K562 (cell line): ENCODE measurements at regions not wholly inside any gene's neighbourhood (a gene's known extent, or its start where the extent isn't known, plus 50 kb on each side); places are given as distances from the start of the nearest gene placed in this dataset.

ENCODE experiments used
- ATAC-seq: fragments of 200-7000 bp; cut with Tn5 transposase; 3 replicates; pipeline ENCODE4 v1.9.1; 2020; ENCODE audit warnings: moderate library complexity
- BruUV-seq: library from RNA; stranded (reverse); fragments of 400-500 nt; replicated peaks from 2 replicates; lab custom pipeline; 2021; lab: Mats Ljungman, UMichigan
- CTCF ChIA-PET: fragments of 300-600 bp; formaldehyde crosslinking; extraction: SDS; loops from one replicate; lab custom pipeline; 2021; ENCODE audit warnings: low intra/inter-chr PET ratio; lab: Yijun Ruan, JAX
- POLR2A ChIA-PET: fragments of 300-600, 350-650 bp; sonication (Branson Sonifier 250); formaldehyde crosslinking; extraction: SDS; loops from one replicate; lab custom pipeline; 2021; ENCODE audit warnings: antibody characterized with exemption, inconsistent platforms; lab: Yijun Ruan, JAX
- DNase-seq, 4 experiments: peaks; one replicate each; pipeline versions ENCODE4 v3.0.0 to v3.0.0-alpha.2; 2011 to 2018; ENCODE audit warnings: low spot score in 3 of 4, mixed read lengths in 3 of 4; ENCODE audit errors: extremely low read depth in 1 of 4
- FAIRE-seq: peaks from 2 replicates; lab custom pipeline; 2011; peaks lifted over from hg19 to GRCh38; lab: Jason Lieb, UNC
- H2AFZ ChIP-seq: 2 replicates; pipeline ENCODE4 v1.6.0; 2011; ENCODE audit warnings: low read depth, low read length, control low read depth, inconsistent platforms
- H3K27ac ChIP-seq: fragments of 200-600 bp; 3 replicates; pipeline ENCODE4 v1.8.0; 2011; ENCODE audit warnings: low read depth, mild to moderate bottlenecking, control low read depth, inconsistent platforms, low read length, moderate library complexity, mixed read lengths; ENCODE audit errors: extremely low read depth
- H3K27me3 ChIP-seq, 2 experiments: fragments of 300-600 bp in 1 of 2; 2 replicates in 1 of 2; 3 replicates in 1 of 2; pipeline versions ENCODE4 v1.6.0 to v1.8.0; 2011; ENCODE audit warnings: inconsistent platforms in 2 of 2, low read length in 2 of 2, mild to moderate bottlenecking in 1 of 2, mixed read lengths in 1 of 2, moderate library complexity in 1 of 2; ENCODE audit not compliant: control insufficient read depth in 2 of 2, insufficient read depth in 2 of 2
- H3K36me3 ChIP-seq: fragments of 300-600 bp; 3 replicates; pipeline ENCODE4 v1.8.0; 2011; ENCODE audit warnings: mild to moderate bottlenecking, low read length, inconsistent platforms; ENCODE audit not compliant: control insufficient read depth, insufficient read depth
- H3K4me1 ChIP-seq, 2 experiments: fragments of 200-600 bp in 1 of 2; replicated peaks in 1 of 2; 2 replicates in 1 of 2; 3 replicates in 1 of 2; pipeline versions ENCODE4 v1.5.1 to v1.8.0; 2011; ENCODE audit warnings: inconsistent platforms in 2 of 2, low read length in 2 of 2, mild to moderate bottlenecking in 1 of 2, mixed read lengths in 1 of 2, moderate library complexity in 1 of 2; ENCODE audit not compliant: control insufficient read depth in 2 of 2, insufficient read depth in 2 of 2
- H3K4me2 ChIP-seq: 2 replicates; pipeline ENCODE4 v1.6.1; 2011; ENCODE audit warnings: low read length, control low read depth, inconsistent platforms, mixed read lengths; ENCODE audit not compliant: insufficient read depth
- H3K4me3 ChIP-seq: fragments of 200-600 bp; sonication (generic), shearing (Covaris generic); 2 replicates; pipeline ENCODE4 v1.5.1; 2016; ENCODE audit warnings: control low read depth, inconsistent platforms
- H3K79me2 ChIP-seq: fragments of 200-600 bp; 3 replicates; pipeline ENCODE4 v1.8.0; 2011; ENCODE audit warnings: low read length, inconsistent platforms; ENCODE audit not compliant: control insufficient read depth, insufficient read depth
- H3K9ac ChIP-seq, 2 experiments: 2 replicates each; pipeline versions ENCODE4 v1.6.0 to v1.6.1; 2011; ENCODE audit warnings: low read depth in 2 of 2, low read length in 2 of 2, control low read depth in 1 of 2, inconsistent platforms in 1 of 2, mild to moderate bottlenecking in 1 of 2, mixed read lengths in 1 of 2; ENCODE audit not compliant: insufficient read depth in 1 of 2
- H3K9me1 ChIP-seq: one replicate; pipeline ENCODE4 v1.6.0; 2011; ENCODE audit warnings: inconsistent platforms, mild to moderate bottlenecking, low read length, moderate library complexity; ENCODE audit not compliant: control insufficient read depth, insufficient read depth
- H3K9me3 ChIP-seq: replicated peaks from 2 replicates; pipeline ENCODE4 v1.5.1; 2011; ENCODE audit warnings: low read depth, low read length, inconsistent platforms; ENCODE audit not compliant: control insufficient read depth, insufficient read depth
- H4K20me1 ChIP-seq: replicated peaks from 2 replicates; pipeline ENCODE4 v1.6.1; 2011; ENCODE audit warnings: low read length, inconsistent platforms, mixed read lengths; ENCODE audit not compliant: control insufficient read depth, insufficient read depth
- ARID4B ChIP-seq: sonication (generic); formaldehyde crosslinking; IDR thresholded peaks from 2 replicates; pipeline ENCODE4 v1.8.0; 2022; ENCODE audit warnings: mild to moderate bottlenecking, missing genetic modification reagents
- CBX2 ChIP-seq: fragments of 200-600 bp; sonication (generic); IDR thresholded peaks from one replicate; pipeline ENCODE4 v1.6.1; 2012; ENCODE audit warnings: mild to moderate bottlenecking, low read length, inconsistent platforms; ENCODE audit not compliant: insufficient read depth, poor library complexity, severe bottlenecking
- GTF2E2 ChIP-seq: fragments of 200-800 bp; sonication (Bioruptor generic); IDR thresholded peaks from 2 replicates; pipeline ENCODE4 v1.6.1; 2016; ENCODE audit warnings: missing genetic modification characterization, missing compliant biosample characterization
- HDAC8 ChIP-seq: fragments of 450-650 bp; IDR thresholded peaks from 2 replicates; pipeline ENCODE4 v1.6.1; 2016; ENCODE audit warnings: mild to moderate bottlenecking, missing genetic modification characterization, moderate library complexity, missing compliant biosample characterization
- PRPF4 ChIP-seq: fragments of 200-400 bp; formaldehyde crosslinking; IDR thresholded peaks from one replicate; pipeline ENCODE4 v1.6.1; 2017; ENCODE audit warnings: low read length, low read depth, mild to moderate bottlenecking; ENCODE audit not compliant: insufficient read depth, poor library complexity, severe bottlenecking
- XRCC3 ChIP-seq: fragments of 450-650 bp; IDR thresholded peaks from 2 replicates; pipeline ENCODE4 v1.6.1; 2017; ENCODE audit warnings: mild to moderate bottlenecking, moderate library complexity
- ZNF740 ChIP-seq, 3 experiments: fragments of 200-800 bp in 1 of 3; sonication (Bioruptor generic) in 1 of 3; sonication (generic) in 1 of 3; formaldehyde crosslinking in 1 of 3; IDR thresholded peaks; 2 replicates each; pipeline versions ENCODE4 v1.6.1 to v1.8.0; 2016 to 2022; ENCODE audit warnings: mild to moderate bottlenecking in 2 of 3, missing compliant biosample characterization in 2 of 3, missing genetic modification characterization in 2 of 3, missing genetic modification reagents in 1 of 3
- WGBS: fragments of 100-300 bp; shearing (Covaris generic); methylation state at CpG from one replicate; pipeline ENCODE4 v1.1.6; 2016; ENCODE audit warnings: low coverage, mixed read lengths; ENCODE audit not compliant: insufficient coverage; ENCODE audit errors: missing lambda C conversion rate; 5-methylcytosine and 5-hydroxymethylcytosine counted together
- in situ Hi-C: fragments of 300-500 bp; cut with MboI; formaldehyde crosslinking; loops from 4 replicates; pipeline ENCODE4 v1.15.0; 2018; ENCODE audit warnings: inconsistent platforms, mixed read lengths
- intact Hi-C: fragments of 100-400 bp; cut with micrococcal nuclease; formaldehyde crosslinking; loops from 2 replicates; pipeline ENCODE4 v1.14.2; 2022

- no peak for TF ChIP-seq ARID4B (CRISPR knock-in tag)
Measured at GRCh38 chr3:191111722-191112121, 87.3 kb upstream of the OSTN start (continued).

GRCh38 chr3:191105418-191105817, 93.6 kb upstream of the OSTN start:
- Histone ChIP-seq H3K27ac (no peak overlapping the region), H4K20me1 (no peaks in the 10 kb centered on the region), H3K27me3 (no peaks in the 10 kb centered on the region), H3K4me1 (no peaks in the 10 kb centered on the region), H3K9me3 (no peaks in the 10 kb centered on the region), H3K4me2 (no peak overlapping the region), H3K9me1 (no peaks in the 10 kb centered on the region), H2AFZ (no peak overlapping the region), H3K79me2 (no peaks in the 10 kb centered on the region), H3K4me3 (no peak overlapping the region), H3K36me3 (no peaks in the 10 kb centered on the region), H3K9ac (no peak overlapping the region)
- DNase-seq (no peak), FAIRE-seq (no peak), ATAC-seq (no peak)
- CTCF ChIA-PET = no interaction called here
- POLR2A ChIA-PET = no interaction called here
- in situ Hi-C loops (no loop called here), intact Hi-C loops (no loop called here)
- TF ChIP-seq GTF2E2 (tag) (no peak), XRCC3 (no peak), CBX2 (no peak), PRPF4 (no peak), HDAC8 (tag) (no peak), ZNF740 (CRISPR knock-in tag; IDR thresholded peaks at IDR 0.05) (no peak), ZNF740 (tag; IDR thresholded peaks at IDR 0.05) (no peak)
- WGBS = 0% methylated on average over 3 of the region's 3 CpGs
- no TSS peak for BruUV-seq
